ENCODE measurements at regions not wholly inside any gene's neighbourhood (a gene's known extent, or its start where the extent isn't known, plus 50 kb on each side); places are given as distances from the start of the nearest gene placed in this dataset.

DNA sequence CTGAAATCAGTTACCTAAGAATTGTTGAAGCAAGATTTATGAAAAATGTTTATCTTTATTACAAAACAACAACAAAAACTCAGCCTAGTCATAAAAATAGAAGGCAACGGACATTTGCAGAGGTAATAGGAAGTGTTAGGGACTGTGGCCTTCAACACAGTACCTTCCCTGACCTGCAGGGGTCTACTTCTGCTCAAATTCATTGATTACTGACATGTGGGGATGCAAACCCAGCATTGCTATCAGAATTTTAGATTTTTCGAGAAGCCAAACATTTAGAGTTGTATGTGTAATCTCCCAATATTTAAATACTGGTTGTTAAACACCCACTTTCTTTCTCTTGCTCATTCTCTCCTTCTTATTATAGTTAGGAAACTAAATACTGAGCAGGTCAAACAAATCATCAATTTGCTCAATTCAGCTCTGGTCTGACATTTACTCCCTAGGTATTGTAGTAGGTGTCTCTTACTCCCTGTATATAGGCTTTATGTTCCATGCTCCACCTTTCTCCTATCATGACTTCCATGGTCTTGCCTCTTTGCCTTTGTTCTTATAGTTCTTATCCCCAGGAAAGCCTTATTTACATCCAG, 198.5 kb downstream of the UBE2E3 start:
- intact Hi-C loops (cut with DNase I), result no loop called here

DNA sequence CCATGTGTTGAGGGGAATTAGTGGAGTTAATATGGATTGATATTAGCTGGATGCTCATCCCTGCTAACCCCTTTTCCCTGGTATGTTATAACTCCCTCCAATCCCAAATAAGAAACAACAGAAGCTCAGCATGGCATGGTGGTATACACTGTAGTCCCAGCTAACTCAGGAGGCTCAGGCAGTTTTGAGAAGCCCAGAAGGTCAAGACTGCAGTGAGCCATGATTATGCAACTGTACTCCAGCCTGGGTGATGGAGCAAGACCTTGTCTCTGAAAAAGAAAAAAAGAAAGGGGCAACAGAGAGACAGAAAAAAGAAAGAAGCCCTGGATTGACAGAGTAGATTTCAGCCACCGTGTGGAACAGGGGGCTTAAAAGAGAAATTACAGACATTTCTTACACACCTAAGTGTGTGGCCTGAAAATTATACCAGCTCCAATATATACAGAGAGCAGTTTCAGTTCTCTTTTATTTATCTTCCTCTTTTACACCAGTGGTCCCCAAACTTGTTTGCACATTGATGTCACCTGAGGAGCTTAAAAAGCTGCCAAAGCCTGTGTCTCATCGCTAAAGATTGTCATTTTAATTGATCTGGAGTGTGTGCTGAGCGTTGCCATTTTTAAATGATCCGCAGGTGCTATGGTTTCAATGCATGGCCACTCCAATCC, 203.6 kb downstream of the UBE2E3 start:
- intact Hi-C loops (cut with DNase I), result no loop called here
- no peak for DNase-seq (ENCODE audit: low spot score)

More for the DNA sequence above, 198.5 kb downstream of the UBE2E3 start:
- DNase-seq (ENCODE audit: low spot score), result no peak

DNA sequence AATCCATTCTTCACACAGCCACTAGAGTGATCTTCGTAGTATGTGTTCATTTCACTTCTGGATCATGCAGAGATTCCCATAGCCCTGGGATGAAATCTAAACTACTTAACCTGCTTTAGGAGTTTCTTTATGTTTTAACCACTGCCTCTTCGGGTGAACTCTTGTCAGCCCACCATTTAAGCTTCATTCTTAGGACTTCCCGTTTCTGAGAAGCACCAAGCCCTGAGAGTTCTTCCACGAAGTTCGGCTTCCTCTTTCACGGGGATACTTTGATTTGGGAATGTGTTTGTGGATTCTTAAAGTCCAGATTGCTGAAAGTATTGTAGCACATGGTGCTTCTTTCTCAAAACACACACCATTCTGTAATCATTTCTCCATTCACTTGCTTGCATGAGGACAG, 205.0 kb downstream of the UBE2E3 start:
- no peak for DNase-seq (ENCODE audit: low spot score)
- intact Hi-C loops (cut with DNase I), result no loop called here

DNA sequence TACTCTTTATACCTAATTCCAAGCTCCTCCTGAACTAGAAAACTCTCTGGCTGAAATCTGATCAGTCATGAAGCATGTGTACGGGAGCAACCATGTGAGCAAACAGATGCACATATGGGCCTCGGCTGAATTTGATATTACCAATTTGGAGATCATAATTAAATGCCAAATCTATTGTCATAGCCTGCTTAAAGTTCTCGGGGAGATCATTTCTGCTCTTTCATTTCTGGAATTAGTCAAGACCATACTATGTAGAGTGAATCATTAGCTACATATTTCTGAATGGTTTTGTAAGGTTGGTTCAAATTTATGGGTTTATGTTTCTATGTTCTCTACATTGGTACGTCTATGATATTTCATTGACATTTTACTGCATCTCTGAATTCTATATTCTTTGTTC, 205.5 kb downstream of the UBE2E3 start:
- no peak for DNase-seq (ENCODE audit: low spot score)
- intact Hi-C loops (cut with DNase I), result no loop called here

DNA sequence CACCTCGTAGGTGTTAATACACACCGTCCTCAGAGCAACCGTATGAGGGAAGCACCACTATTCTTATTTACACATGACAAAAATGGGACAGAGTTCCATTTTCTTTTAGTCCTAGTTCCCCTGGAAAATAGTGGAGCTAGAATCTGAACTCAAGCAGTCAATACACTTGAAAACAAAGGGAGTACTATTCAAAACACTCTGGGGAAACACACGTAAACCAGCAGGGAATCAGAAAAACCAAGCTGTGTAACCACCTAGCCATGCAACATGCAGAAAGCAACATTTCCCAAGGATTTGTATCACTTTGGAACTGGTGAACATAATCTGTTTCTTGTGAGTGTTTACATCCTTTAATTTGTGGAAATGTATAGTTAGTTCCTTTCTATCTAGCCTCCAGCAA, 208.2 kb downstream of the UBE2E3 start:
- DNase-seq (ENCODE audit: low spot score), result no peak
- intact Hi-C loops (cut with DNase I), result no loop called here

DNA sequence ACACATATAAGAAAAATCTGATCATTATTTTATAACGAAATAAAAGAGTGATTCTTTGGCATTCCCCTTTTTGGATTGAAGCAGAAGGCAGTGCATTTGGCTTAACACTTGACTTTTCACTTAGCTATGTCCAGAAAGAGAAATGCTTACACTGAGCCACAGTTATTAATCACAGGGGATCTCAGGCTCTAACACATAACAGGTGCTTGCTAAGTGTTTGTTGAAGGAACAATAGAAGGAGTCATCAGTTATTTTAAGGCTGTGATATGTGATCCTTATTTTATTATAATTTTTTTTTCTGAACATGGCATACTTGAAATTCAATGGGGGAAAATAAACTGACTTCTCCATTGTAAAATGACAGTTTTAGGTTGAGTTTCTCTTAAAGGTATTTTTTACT, 209.5 kb downstream of the UBE2E3 start:
- DNase-seq (ENCODE audit: low spot score), result no peak
- intact Hi-C loops (cut with DNase I), result no loop called here

DNA sequence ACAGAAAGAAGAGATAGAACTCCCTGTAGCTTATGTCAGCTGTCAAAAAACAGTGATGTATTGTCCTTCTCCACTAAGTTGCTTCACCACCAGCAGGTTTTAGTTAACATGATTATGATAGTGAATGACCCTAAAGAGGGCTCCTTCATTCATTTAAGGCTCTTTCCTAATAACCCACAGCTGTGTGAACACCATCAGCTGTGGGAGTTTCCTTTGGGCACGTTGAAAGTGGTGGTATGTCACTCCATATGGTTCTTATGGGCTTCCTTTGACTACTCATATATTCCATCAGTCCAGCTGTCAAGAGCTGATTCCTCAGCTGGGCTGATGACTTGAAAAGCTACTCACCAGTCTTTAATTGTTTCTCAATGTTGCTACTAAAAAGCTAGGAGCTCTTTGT, 210.3 kb downstream of the UBE2E3 start:
- DNase-seq (ENCODE audit: low spot score), result no peak
- intact Hi-C loops (cut with DNase I), result no loop called here

DNA sequence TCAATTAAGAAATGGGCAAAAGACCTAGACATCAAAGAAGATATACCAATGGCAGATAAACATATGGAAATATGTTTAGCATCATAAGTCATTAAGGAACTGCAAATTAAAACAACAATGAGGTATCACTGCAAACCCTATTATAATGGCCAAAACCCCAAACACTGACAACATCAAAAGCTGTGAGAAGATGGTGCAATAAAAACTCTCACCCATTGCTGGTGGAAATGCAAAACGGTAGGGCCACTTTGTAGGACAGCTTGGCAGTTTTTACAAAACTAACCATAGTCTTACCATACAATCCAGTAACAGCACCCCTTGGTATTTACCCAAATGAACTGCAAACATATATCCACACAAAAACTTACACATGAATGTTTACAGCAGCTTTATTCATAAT, 213.1 kb downstream of the UBE2E3 start:
- intact Hi-C loops (cut with DNase I), result no loop called here
- DNase-seq (ENCODE audit: low spot score), result no peak

DNA sequence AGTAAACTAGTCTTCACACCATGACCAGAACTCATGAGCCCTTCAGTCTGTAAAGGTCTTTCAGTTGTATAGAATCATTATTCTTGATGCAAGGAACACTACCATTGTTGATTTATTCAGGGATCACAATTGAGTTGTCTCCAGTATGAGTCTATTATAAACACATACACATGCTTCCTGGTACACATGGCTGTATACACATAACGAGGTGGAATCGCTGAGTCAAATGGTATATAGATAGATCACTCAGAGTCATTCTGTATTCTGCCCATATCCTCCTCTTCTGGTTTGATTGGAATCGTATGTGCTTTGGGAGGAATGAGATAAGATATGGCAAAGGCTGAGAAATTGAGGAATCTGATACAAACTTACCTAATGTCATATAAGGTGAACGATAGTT, 216.0 kb downstream of the UBE2E3 start:
- intact Hi-C loops (cut with DNase I), result no loop called here
- DNase-seq (ENCODE audit: low spot score), result no peak

DNA sequence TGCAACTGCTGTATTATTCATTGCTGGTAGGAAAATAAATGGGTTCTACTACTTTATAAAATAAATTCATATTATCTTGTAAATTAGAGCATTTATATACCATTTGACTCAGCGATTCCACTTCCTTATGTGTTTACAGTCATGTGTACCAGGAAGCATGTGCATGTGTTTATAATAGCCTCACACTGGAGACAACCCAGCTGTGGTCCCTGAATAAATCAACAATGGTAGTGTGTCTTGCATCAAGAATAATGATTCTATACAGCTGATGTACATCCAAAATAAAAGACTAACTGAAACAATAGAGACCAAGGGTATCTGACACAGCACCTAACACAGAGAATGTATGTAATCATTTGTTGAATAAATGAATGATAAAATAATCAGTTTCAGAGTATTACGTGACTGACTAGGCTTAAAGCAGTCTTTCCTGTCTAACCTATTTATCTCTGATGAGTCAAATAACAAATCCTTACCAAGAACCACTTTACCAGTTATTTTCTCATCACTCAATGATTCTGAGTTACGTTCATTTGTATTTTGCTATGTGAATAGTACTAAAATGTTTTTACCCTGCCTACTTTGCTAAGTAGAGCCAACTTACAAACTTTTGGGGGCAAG, 216.8 kb downstream of the UBE2E3 start:
- intact Hi-C loops (cut with DNase I), result no loop called here
- DNase-seq (ENCODE audit: low spot score), result no peak

DNA sequence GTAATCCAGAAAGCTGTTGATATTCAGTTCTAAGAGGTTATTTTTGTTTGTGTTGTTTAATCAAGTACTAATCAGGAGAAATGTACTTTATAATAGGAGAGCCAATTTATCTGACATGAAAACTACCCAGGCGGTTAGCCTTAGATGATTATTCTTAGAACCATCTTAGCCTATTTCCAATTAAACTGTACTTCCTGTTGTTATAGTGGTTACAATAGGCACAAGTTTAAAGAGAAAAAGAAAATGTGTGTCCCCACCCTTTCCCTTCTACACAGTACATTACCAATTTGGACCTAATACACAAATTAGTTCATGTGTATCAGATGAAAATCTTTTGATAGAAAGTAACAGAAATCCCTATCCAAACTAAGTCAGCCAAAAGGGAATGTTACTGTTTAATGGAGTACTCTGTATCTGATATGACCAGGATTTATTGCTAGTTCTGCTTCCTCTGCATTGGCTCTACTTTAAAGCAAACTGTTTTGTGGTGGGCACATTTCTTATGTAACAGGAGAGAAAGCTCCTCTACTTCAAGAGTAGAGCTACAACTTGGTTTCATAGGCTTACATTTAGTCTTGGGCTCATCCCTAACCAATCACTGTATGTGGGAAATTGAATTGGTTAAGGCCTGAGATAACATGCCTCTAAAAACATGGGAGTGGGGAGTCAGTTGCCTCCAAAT, 217.9 kb downstream of the UBE2E3 start:
- DNase-seq (ENCODE audit: low spot score), result no peak
- intact Hi-C loops (cut with DNase I), result no loop called here

DNA sequence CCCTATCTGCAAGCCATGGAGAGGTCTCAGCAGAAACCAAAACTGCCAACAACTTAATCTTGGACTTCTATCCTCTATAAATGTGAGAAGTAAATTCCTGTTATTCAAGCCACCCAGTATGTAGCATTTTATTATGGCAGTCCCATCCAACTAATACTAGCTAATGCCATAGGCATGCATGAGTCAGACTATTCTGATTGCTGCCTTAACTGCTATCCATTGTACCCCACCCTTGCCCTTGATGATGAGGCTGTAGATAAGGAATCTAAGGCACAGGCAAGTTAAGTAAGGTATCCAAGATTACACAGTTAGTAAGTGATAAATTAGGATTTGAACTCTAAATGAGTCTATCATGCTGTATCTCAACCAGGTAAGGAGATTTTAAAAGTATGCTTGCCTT, 223.0 kb downstream of the UBE2E3 start:
- intact Hi-C loops (cut with DNase I), result no loop called here
- DNase-seq (ENCODE audit: low spot score), result no peak

DNA sequence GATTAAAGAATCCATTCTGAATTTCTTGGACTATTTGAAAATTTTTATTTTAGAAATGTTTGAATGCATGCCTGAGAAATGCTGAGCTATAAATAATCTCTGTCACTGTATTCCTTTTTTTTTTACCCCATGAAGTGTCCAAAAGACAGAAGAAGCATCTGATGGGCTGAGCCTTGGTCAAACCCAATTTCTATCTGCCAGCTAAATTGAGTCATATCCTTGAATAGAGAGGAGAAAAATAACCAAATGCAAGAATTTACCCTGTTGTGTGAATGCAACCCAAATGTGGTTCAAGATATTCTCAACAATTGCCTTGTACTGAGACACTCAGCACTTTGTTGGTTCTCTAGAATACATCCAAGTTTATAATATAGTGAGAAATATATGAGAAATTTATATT, 223.5 kb downstream of the UBE2E3 start:
- intact Hi-C loops (cut with DNase I), result no loop called here
- no peak for DNase-seq (ENCODE audit: low spot score)

DNA sequence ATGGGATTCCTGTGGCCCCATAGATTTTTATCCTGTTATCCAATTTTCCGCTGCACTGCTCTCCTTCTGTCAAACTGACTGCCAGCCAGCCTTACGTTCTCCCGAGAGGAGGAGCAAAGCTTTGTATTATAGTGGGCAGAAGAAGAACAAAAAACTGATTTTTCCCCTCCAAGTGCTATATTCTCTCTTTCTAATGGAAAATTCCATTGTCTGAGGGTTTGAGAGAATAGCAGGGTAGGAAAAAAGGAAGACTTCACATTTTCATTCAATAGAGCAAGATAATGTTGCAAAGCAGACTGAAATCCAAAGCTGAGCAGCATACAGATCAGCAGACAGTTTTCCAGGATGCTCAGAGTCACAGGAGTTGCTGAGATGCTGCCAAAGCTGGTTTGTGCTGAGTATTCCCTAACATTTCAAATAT, 238.0 kb downstream of the UBE2E3 start:
- intact Hi-C loops (cut with DNase I), result no loop called here
- no peak for DNase-seq (ENCODE audit: low spot score)

DNA sequence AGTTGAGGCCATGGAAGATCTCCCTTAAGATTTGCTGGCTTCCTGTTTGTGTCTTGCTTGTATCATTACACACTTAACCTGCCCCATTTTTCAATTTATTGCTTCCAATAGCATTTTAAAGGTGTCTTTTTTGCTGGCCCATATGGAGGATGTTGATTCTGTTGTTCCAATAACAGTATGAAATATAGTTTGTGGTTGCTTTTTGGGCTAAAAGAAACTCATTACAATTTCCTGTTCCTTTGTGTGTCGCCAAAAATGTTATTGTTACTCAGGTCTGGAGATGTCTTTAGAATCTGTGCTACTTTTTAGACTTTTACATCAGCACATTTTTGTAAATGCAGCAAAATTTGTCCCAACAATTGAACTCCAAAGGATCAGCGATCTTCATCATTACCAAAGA, 234.0 kb upstream of the ITGA4 start:
- no peak for DNase-seq (ENCODE audit: low spot score)
- intact Hi-C loops (cut with DNase I), result no loop called here

DNA sequence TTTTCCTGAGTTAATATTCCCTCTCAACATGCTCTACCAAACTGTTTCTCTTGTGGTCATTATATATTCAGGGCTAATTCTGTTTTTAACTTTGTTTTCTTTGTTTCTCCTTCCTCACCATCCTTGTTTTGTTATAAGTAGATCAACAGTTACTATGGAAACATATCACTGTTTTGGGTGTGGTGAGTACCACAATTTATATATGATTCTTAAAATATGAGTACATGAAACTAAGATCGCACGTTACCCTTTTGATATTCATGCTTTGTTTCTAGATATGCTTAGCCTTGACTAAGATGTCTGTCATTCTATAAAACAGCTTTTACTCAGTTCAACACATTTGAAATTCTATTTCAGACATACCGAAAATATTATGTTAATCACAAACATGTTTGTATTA, 232.3 kb upstream of the ITGA4 start:
- intact Hi-C loops (cut with DNase I), result no loop called here
- DNase-seq (ENCODE audit: low spot score), result no peak

DNA sequence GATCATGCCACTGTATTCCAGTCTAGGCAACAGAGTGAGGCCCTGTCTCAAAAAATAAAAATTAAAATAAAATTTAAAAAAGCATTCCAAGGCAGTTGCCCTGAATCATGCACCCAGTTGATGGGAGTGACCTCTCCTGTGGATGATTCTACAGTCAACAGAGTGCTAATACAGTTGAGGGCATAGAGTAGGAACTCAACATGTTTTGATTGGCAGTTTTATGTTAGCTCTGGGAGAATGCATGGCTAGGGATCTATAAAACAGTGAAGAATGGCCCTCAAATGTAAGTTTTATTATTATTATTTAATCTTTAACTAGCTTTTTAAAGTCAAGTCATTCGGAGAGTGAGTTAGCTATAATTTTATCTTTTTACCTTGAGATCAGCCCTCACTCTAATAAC, 228.5 kb upstream of the ITGA4 start:
- DNase-seq (ENCODE audit: low spot score), result no peak
- intact Hi-C loops (cut with DNase I), result no loop called here

DNA sequence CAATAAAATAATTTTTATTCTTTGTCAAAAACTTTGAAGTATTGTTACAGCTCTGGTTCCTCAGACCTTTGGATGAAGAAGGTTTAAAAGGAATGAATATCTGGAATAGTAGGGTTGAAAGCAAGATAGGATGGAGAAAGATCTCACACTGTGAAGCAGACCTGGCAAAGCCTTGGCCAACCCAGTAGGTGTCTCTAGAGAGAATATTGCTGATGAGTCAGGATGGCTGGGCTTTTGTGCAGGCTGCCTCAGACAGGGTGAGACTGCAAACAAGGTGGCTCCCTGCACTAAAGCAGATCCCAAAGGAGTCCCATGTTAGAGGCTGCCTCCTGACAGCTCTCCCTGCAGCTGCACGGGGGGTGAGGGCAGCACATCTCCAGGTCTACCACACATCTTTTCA, 226.0 kb upstream of the ITGA4 start:
- intact Hi-C loops (cut with DNase I), result no loop called here
- no peak for DNase-seq (ENCODE audit: low spot score)

DNA sequence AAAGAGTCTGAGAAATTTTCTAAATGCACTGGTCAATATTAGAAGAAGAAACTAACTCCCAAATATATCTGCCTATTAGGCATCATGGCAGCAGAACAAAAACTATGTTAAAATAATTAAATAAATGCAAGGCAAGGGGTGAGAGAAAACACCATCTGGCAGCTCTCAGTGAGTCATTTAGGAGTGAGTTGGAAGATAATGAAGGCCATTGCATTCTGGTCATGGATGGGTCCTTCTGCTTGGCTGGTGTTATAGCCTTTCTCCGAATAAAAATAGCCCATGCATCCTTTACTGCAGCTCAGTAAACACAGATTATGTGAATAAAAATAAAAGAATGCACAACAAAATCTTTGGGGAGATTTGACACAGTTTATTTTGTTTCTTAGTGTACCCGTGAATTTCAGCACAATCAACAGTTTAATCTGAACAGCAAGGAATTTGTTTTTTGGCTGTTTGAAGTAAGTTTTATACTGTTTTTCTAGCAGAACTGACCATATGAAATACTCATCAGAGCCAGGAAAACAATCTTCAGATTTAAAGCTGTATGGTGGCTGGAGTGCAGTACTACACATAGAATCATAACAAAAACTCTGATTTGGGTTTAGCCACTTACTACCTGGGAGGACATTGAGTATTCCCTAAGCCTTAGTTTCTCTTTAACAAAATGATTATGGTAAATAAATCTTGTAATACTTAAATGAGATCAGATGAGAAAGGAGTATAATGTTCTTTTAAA, 225.1 kb upstream of the ITGA4 start:
- no peak for DNase-seq (ENCODE audit: low spot score)
- intact Hi-C loops (cut with DNase I), result no loop called here

DNA sequence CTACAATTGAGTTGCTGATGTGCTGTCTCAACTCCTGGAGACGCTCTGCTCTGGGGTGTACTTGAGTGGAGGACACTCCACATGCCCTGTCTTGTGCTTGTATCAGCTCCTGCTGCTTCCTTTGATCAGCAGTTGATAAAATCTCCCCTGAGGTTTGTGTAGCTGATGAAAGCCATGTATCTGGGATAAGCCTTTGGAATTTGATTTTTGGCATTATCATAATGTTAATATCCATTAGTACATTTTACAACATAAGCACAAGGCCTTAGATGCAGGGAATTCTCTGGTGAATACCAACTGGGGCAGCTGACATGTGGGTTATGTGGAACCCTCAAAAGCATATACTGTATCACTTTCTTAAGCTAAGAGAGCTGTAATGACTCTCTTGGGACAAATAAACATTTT, 222.7 kb upstream of the ITGA4 start:
- intact Hi-C loops (cut with DNase I), result no loop called here
- DNase-seq (ENCODE audit: low spot score), result no peak

Data from cardiac septum (tissue), 1 donor.